ENCODE measurements at regions not wholly inside any gene's neighbourhood (a gene's known extent, or its start where the extent isn't known, plus 50 kb on each side); places are given as distances from the start of the nearest gene placed in this dataset.

DNA sequence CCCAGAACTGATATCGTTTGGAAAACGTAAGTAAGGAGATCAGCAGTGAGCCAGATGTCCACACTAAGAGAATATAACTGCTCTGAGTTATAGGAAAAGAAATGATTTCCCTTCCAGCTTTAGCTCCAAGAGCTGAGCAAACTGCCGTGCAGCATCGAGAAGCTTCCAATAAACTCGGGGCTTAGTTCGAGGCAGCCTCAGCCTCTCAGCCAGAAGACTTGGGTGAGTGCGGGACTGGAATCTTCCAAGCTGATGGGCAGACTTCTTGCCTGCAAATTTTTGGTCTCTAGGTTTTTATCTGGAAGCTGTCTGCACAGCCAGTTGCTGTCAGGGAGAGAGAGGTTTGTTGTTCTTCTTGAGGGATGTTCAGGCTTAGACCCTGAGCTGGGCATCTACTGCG, 196.1 kb downstream of the PHETA1 start:
- Histone ChIP-seq H3K79me2 (ENCODE audit: control insufficient read depth in 1 of 2, insufficient read depth in 2 of 2, low read length in 2 of 2) (no peaks in the 10 kb centered on the region), H3K56ac (replicated peaks; ENCODE audit: insufficient read length, low read depth, low read length) (no peak overlapping the region), H3K9me3 (ENCODE audit: insufficient read depth in 2 of 2, low read depth in 1 of 2, low read length in 1 of 2) (no peaks in the 10 kb centered on the region), H4K8ac (ENCODE audit: extremely low read depth, insufficient read depth, low read length) (no peak overlapping the region), H2BK15ac (ENCODE audit: low read length) (no peak overlapping the region), H2BK20ac (ENCODE audit: low read length) (no peak overlapping the region), H3K4me3 (ENCODE audit: extremely low read depth in 1 of 4, insufficient read depth in 2 of 4, low read depth in 3 of 4, low read length in 4 of 4) (no peak overlapping the region), H3K27me3 (replicated peaks in 1 of 4; ENCODE audit: control insufficient read depth in 3 of 4, extremely low read depth in 1 of 4, insufficient read depth in 3 of 4, low read length in 3 of 4) (peaks cover 0 to 2% (median 0%) of the 10 kb centered on the region in 4 experiments; a peak in 1 of 7 replicates), H3K79me1 (ENCODE audit: low read depth, low read length) (no peaks in the 10 kb centered on the region; the same call in none of the 2 replicates), H2BK12ac (ENCODE audit: low read depth, low read length) (no peak overlapping the region), H3K36me3 (ENCODE audit: control insufficient read depth in 2 of 4, insufficient read depth in 4 of 4, low read length in 3 of 4) (no peaks in the 10 kb centered on the region), H2BK5ac (ENCODE audit: low read depth, low read length) (no peak overlapping the region), H3K23me2 (ENCODE audit: low read depth, low read length) (no peaks in the 10 kb centered on the region), H2BK120ac (replicated peaks; ENCODE audit: low read depth, low read length) (no peak overlapping the region), H3K4me1 (replicated peaks in 1 of 4; ENCODE audit: control insufficient read depth in 3 of 4, insufficient read depth in 4 of 4, low read length in 3 of 4) (no peaks in the 10 kb centered on the region), H3K4ac (replicated peaks; ENCODE audit: insufficient read length, low read depth, low read length) (no peak overlapping the region), H3K14ac (ENCODE audit: insufficient read length) (no peak overlapping the region), H3K9ac (replicated peaks in 1 of 4; ENCODE audit: extremely low read depth in 1 of 4, low read depth in 3 of 4, low read length in 3 of 4) (no peak overlapping the region), H3K4me2 (ENCODE audit: insufficient read depth in 1 of 2, low read depth in 2 of 2, low read length in 2 of 2) (no peak overlapping the region), H4K5ac (ENCODE audit: insufficient read length, low read depth, low read length) (no peak overlapping the region), H3K27ac (ENCODE audit: low read depth, low read length) (no peak overlapping the region), H2AFZ (ENCODE audit: low read length) (no peak overlapping the region), H3K18ac (ENCODE audit: extremely low read depth, low read length) (no peak overlapping the region), H4K20me1 (replicated peaks in 1 of 2; ENCODE audit: control insufficient read depth in 1 of 2, insufficient read depth in 2 of 2, low read length in 2 of 2) (peaks cover 3 to 5% of the 10 kb centered on the region in 2 experiments), H4K91ac (replicated peaks; ENCODE audit: insufficient read length, low read length) (no peak overlapping the region), H3K23ac (ENCODE audit: insufficient read length) (no peak overlapping the region), H2AK5ac (ENCODE audit: low read depth, low read length) (no peak overlapping the region)
- no peak for FAIRE-seq
- CTCF ChIA-PET (ENCODE audit: partially characterized antibody), result interaction anchor here (0.8 to 1.5 kb wide), 4 partner anchors 18 to 132 kb away, joined by 3 read pairs; no protein-coding TSS in a partner anchor
- whole genome bisulfite sequencing, 2 experiments (ENCODE audit: extremely low coverage in 1 of 2, insufficient coverage in 1 of 2, insufficient read length in 1 of 2, insufficient replicate concordance in 2 of 2, low coverage in 1 of 2, low lambda C conversion rate in 2 of 2, missing lambda C conversion rate in 1 of 2), result 85% methylated on average over 8 of the region's 8 CpGs; no CpG with 5 or more reads in 1 of the 2 experiments
- DNase-seq (ENCODE audit: low read depth in 1 of 2, low spot score in 2 of 2), result no peak
- TF ChIP-seq RFX5 (IDR thresholded peaks at IDR 0.05; ENCODE audit: borderline replicate concordance, low read depth, low read length) (no peak), USF2 (IDR thresholded peaks at IDR 0.05; ENCODE audit: low read length) (no peak), BACH1 (IDR thresholded peaks at IDR 0.05; ENCODE audit: low read length) (no peak), SUZ12 (IDR thresholded peaks at IDR 0.05; ENCODE audit: low read length) (no peak), FOSL1 (IDR thresholded peaks at IDR 0.05; ENCODE audit: insufficient read depth, low read depth, low read length) (no peak), SIRT6 (IDR thresholded peaks at IDR 0.05; ENCODE audit: low read length) (no peak), SIX5 (IDR thresholded peaks at IDR 0.05; ENCODE audit: low read depth, low read length) (no peak), HDAC6 (IDR thresholded peaks at IDR 0.05; ENCODE audit: low read depth, low read length) (no peak), SP1 (IDR thresholded peaks at IDR 0.05; ENCODE audit: low read depth, low read length) (no peak), EGR1 (IDR thresholded peaks at IDR 0.05; ENCODE audit: borderline replicate concordance, low read depth, low read length) (no peak), CEBPB (IDR thresholded peaks at IDR 0.05; ENCODE audit: low read depth, low read length) (no peak), TAF7 (optimal IDR thresholded peaks at IDR 0.05; ENCODE audit: borderline replicate concordance, low read depth, low read length) (no peak), KDM1A (IDR thresholded peaks at IDR 0.05; ENCODE audit: borderline replicate concordance, low read length) (no peak), BRCA1 (IDR thresholded peaks at IDR 0.05; ENCODE audit: low read depth, low read length) (no peak), GTF2F1 (IDR thresholded peaks at IDR 0.05; ENCODE audit: borderline replicate concordance, low read depth, low read length) (no peak)
- POLR2A ChIA-PET (ENCODE audit: partially characterized antibody), result interaction anchor here (0.5 kb wide), 1 partner anchor 147 kb away, joined by 4 read pairs; no protein-coding TSS in a partner anchor
